HG02623 (cell line): ENCODE measurements at regions not wholly inside any gene's neighbourhood (a gene's known extent, or its start where the extent isn't known, plus 50 kb on each side); places are given as distances from the start of the nearest gene placed in this dataset.
"Not testable (repeated sequence)": the region's sequence is repeated elsewhere in the genome, so short reads cannot be mapped to it uniquely, and the experiment has no call there.

Experiments
- ATAC-seq: cut with Tn5 transposase; IDR thresholded peaks from one replicate; pipeline ENCODE4 v1.9.1; 2021; ENCODE audit warnings: moderate library complexity; ENCODE audit not compliant: unreplicated experiment

GRCh38 chr1:191707288-191707687 is 451.0 kb upstream of the RGS18 start:
- no peak for ATAC-seq

- no peak for ATAC-seq
These were observed 449.0 kb upstream of the RGS18 start for GRCh38 chr1:191709215-191709614.

- no peak for ATAC-seq
These were observed 446.3 kb upstream of the RGS18 start for GRCh38 chr1:191711961-191712360.

GRCh38 chr1:191714845-191715244 is 443.4 kb upstream of the RGS18 start:
- ATAC-seq: no peak

GRCh38 chr1:191729742-191730141 is 428.5 kb upstream of the RGS18 start:
- no peak for ATAC-seq

- ATAC-seq: not testable (repeated sequence)
These were observed 426.5 kb upstream of the RGS18 start for GRCh38 chr1:191731608-191732302.

- ATAC-seq: no peak
These were observed 423.9 kb upstream of the RGS18 start for GRCh38 chr1:191734321-191734720.

- ATAC-seq: no peak
These were observed 418.7 kb upstream of the RGS18 start for GRCh38 chr1:191739544-191739943.

- no peak for ATAC-seq
These were observed 405.9 kb upstream of the RGS18 start for GRCh38 chr1:191752342-191752741.

- no peak for ATAC-seq
These were observed 398.2 kb upstream of the RGS18 start for GRCh38 chr1:191760016-191760415.

GRCh38 chr1:191788551-191788950 is 369.7 kb upstream of the RGS18 start:
- ATAC-seq: no peak

- ATAC-seq: no peak
These were observed 360.1 kb upstream of the RGS18 start for GRCh38 chr1:191798178-191798577.

GRCh38 chr1:191804311-191804710 is 354.0 kb upstream of the RGS18 start:
- no peak for ATAC-seq

GRCh38 chr1:191813593-191813992 is 344.7 kb upstream of the RGS18 start:
- ATAC-seq: not testable (repeated sequence)

GRCh38 chr1:191818198-191818597 is 340.1 kb upstream of the RGS18 start:
- no peak for ATAC-seq

GRCh38 chr1:191831572-191831971 is 326.7 kb upstream of the RGS18 start:
- peak; percentile 47 for ATAC-seq

GRCh38 chr1:191839891-191840290 is 318.4 kb upstream of the RGS18 start:
- ATAC-seq: no peak

GRCh38 chr1:191851799-191852595 is 306.3 kb upstream of the RGS18 start:
- ATAC-seq: no peak

GRCh38 chr1:191852907-191853306 is 305.4 kb upstream of the RGS18 start:
- ATAC-seq: no peak

- no peak for ATAC-seq
These were observed 300.7 kb upstream of the RGS18 start for GRCh38 chr1:191857600-191857999.

GRCh38 chr1:191865479-191865878 is 292.8 kb upstream of the RGS18 start:
- no peak for ATAC-seq

- no peak for ATAC-seq
These were observed 292.1 kb upstream of the RGS18 start for GRCh38 chr1:191866155-191866554.
